Esophagus squamous epithelium (tissue), 4 donors: ENCODE measurements at regions not wholly inside any gene's neighbourhood (a gene's known extent, or its start where the extent isn't known, plus 50 kb on each side); places are given as distances from the start of the nearest gene placed in this dataset.

ENCODE experiments used
- CTCF ChIP-seq, 6 experiments: fragments of 450-650 bp in 4 of 6; fragments of 200-600 bp in 2 of 6; sonication (generic) in 2 of 6; IDR thresholded peaks; one replicate each; pipeline ENCODE4 v1.5.1; 2016 to 2019; ENCODE audit warnings: antibody characterized with exemption in 6 of 6, mild to moderate bottlenecking in 4 of 6, moderate library complexity in 4 of 6
- POLR2A ChIP-seq, 4 donors: fragments of 450-650 bp; IDR thresholded peaks; one replicate each; pipeline ENCODE4 v1.6.1; 2017; ENCODE audit warnings: antibody characterized with exemption in 4 of 4, mild to moderate bottlenecking in 4 of 4, moderate library complexity in 3 of 4

GRCh38 chr21:41568606-41569385, 60.8 kb upstream of the TMPRSS2 start:
- TF ChIP-seq POLR2A (IDR thresholded peaks at IDR 0.05) = no peak
- no peak for TF ChIP-seq CTCF (IDR thresholded peaks at IDR 0.05)
